HL-60 (cell line): ENCODE measurements at regions not wholly inside any gene's neighbourhood (a gene's known extent, or its start where the extent isn't known, plus 50 kb on each side); places are given as distances from the start of the nearest gene placed in this dataset.

Experiments
- DNase-seq, 2 experiments: peaks; one replicate each; pipeline ENCODE4 v3.0.0-alpha.2; 2010 to 2020; ENCODE audit warnings: low read depth in 1 of 2, low spot score in 1 of 2
- H3K27ac ChIP-seq: fragments of 250-450 bp; sonication (Bioruptor Pico); replicated peaks from 2 replicates; pipeline ENCODE4 v1.5.1; 2020; ENCODE audit warnings: mild to moderate bottlenecking, moderate library complexity
- H3K27me3 ChIP-seq: fragments of 250-450 bp; sonication (Bioruptor Pico); 2 replicates; pipeline ENCODE4 v1.5.1; 2021; ENCODE audit warnings: mild to moderate bottlenecking, moderate library complexity; ENCODE audit not compliant: insufficient read depth, poor library complexity, severe bottlenecking
- H3K4me3 ChIP-seq: replicated peaks from 2 replicates; pipeline ENCODE4 v1.5.1; 2011; ENCODE audit warnings: mild to moderate bottlenecking, control low read depth, low read length; ENCODE audit not compliant: insufficient read depth
- CTCF ChIP-seq: IDR thresholded peaks from one replicate; pipeline ENCODE4 v1.5.1; 2011; ENCODE audit warnings: low read length, control low read depth, inconsistent platforms; ENCODE audit not compliant: insufficient read depth
- GABPA ChIP-seq: IDR thresholded peaks from 2 replicates; pipeline ENCODE4 v1.6.1; 2012; ENCODE audit warnings: low read depth
- POLR2AphosphoS5 ChIP-seq: IDR thresholded peaks from 2 replicates; pipeline ENCODE4 v1.6.1; 2012; ENCODE audit warnings: low read depth
- REST ChIP-seq: IDR thresholded peaks from 2 replicates; pipeline ENCODE4 v1.6.1; 2012; ENCODE audit warnings: low read depth; ENCODE audit not compliant: insufficient replicate concordance
- SPI1 ChIP-seq: IDR thresholded peaks from 2 replicates; pipeline ENCODE4 v1.6.1; 2012; ENCODE audit warnings: low read depth, mild to moderate bottlenecking, borderline replicate concordance

- Histone ChIP-seq H3K4me3 (no peak overlapping the region), H3K27me3 (peaks cover 2% of the 10 kb centered on the region), H3K27ac (no peak overlapping the region)
- TF ChIP-seq POLR2AphosphoS5 = no peak
- TF ChIP-seq REST = no peak
- TF ChIP-seq CTCF = no peak
- no peak for TF ChIP-seq GABPA
- no peak for TF ChIP-seq SPI1
- DNase-seq = no peak
These were observed 72.2 kb downstream of the UNC5CL start for GRCh38 chr6:40966860-40967259.

- Histone ChIP-seq H3K4me3 (no peak overlapping the region), H3K27ac (no peak overlapping the region), H3K27me3 (peaks cover 2% of the 10 kb centered on the region)
- no peak for DNase-seq
- TF ChIP-seq GABPA (no peak), REST (no peak), CTCF (no peak), POLR2AphosphoS5 (no peak), SPI1 (no peak)
These were observed 74.0 kb downstream of the UNC5CL start for GRCh38 chr6:40965046-40965445.

GRCh38 chr6:40963019-40963418 is 76.0 kb downstream of the UNC5CL start:
- no peak for TF ChIP-seq CTCF
- TF ChIP-seq POLR2AphosphoS5 = no peak
- no peak for TF ChIP-seq REST
- no peak for TF ChIP-seq SPI1
- no peak for TF ChIP-seq GABPA
- H3K27me3 ChIP-seq = peaks cover under 1% of the 10 kb centered on the region
- H3K4me3 ChIP-seq = no peak overlapping the region
- DNase-seq = no peak
- H3K27ac ChIP-seq = no peak overlapping the region
